ENCODE measurements at regions not wholly inside any gene's neighbourhood (a gene's known extent, or its start where the extent isn't known, plus 50 kb on each side); places are given as distances from the start of the nearest gene placed in this dataset.
"Not testable (repeated sequence)": the region's sequence is repeated elsewhere in the genome, so short reads cannot be mapped to it uniquely, and the experiment has no call there.

DNA sequence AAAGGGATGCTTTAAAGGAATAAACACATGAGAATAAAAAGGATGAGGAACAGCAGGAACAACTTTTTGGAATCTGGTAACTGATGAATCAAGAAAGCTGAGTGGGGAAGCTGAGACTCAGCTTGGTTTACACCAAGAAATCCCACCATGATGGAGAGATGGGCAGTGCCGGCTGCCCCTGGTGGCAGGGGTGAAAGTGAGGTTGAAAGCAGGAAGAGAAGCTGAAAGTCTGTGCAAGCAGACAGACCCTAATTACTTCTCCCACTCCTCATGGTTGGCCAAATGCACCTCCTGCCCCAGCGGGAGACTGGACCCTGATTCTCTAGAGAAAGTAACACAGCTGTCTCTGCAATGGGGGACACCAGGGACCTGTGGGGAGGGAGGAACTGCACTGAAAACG lies 57.6 kb upstream of the NANOS1 start:
- Histone ChIP-seq H3K27me3 (ENCODE audit: low read depth, low read length) (no peaks in the 10 kb centered on the region), H3K9me3 (ENCODE audit: control insufficient read depth in 1 of 2, low read length in 2 of 2) (peaks cover 8 to 9% of the 10 kb centered on the region in 2 donors), H3K27ac (ENCODE audit: low read length) (no peak overlapping the region), H3K36me3 (ENCODE audit: control insufficient read depth in 1 of 2, insufficient read depth in 2 of 2, low read length in 2 of 2) (no peaks in the 10 kb centered on the region), H3K4me3 (ENCODE audit: low read depth in 1 of 2, low read length in 2 of 2) (no peak overlapping the region), H3K4me1 (ENCODE audit: control insufficient read depth in 1 of 2, insufficient read depth in 2 of 2, low read length in 2 of 2) (no peaks in the 10 kb centered on the region)

DNA sequence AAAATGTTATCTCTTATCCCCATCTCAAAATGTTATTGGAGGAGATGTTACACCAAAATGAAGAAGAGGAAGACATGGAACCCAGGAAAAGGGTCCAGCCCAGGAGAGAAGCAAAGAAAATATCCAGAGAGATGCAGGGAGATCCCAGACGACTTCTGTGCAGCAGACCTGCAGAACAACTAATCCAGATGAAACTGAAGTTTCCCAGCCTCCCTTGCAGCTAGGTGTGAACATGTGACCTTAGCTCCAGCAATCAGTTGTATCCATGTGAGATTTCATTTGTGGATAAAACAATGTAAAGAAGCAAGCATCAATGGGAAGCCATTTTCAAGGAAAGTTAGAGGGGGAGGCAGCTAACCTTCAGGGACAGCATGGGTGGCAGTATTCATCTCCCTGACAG lies 55.8 kb upstream of the NANOS1 start:
- H3K27me3 ChIP-seq (ENCODE audit: low read depth, low read length): no peaks in the 10 kb centered on the region
- H3K4me1 ChIP-seq (ENCODE audit: control insufficient read depth in 1 of 2, insufficient read depth in 2 of 2, low read length in 2 of 2): no peaks in the 10 kb centered on the region
- no peak overlapping the region for H3K27ac ChIP-seq (ENCODE audit: low read length)
- no peaks in the 10 kb centered on the region for H3K36me3 ChIP-seq (ENCODE audit: control insufficient read depth in 1 of 2, insufficient read depth in 2 of 2, low read length in 2 of 2)
- H3K4me3 ChIP-seq (ENCODE audit: low read depth in 1 of 2, low read length in 2 of 2): no peak overlapping the region
- H3K9me3 ChIP-seq (ENCODE audit: control insufficient read depth in 1 of 2, low read length in 2 of 2): peaks cover 8 to 9% of the 10 kb centered on the region in 2 donors

DNA sequence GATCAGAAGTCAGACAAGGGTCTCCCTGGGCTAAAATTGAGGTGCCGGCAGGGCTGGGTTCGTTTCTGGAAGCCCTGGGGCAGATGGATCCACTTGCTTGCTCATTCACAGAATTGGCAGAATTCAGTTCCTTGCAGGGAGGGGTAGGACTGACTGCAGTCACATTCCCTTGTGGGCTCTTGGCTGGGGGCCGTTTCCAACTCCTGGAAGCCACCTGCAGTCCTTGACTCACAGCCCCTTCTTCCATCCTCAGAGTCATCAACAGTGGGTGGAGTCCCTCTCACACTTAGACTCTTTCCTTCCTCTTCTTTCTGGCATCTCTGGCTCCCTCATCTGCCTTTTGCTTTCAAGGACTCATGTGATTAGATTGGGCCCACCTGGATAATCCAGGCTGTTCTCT lies 54.6 kb upstream of the NANOS1 start:
- Histone ChIP-seq H3K4me1 (ENCODE audit: control insufficient read depth in 1 of 2, insufficient read depth in 2 of 2, low read length in 2 of 2) (no peaks in the 10 kb centered on the region), H3K27ac (ENCODE audit: low read length) (no peak overlapping the region), H3K27me3 (ENCODE audit: low read depth, low read length) (no peaks in the 10 kb centered on the region), H3K4me3 (ENCODE audit: low read depth in 1 of 2, low read length in 2 of 2) (no peak overlapping the region), H3K9me3 (ENCODE audit: control insufficient read depth in 1 of 2, low read length in 2 of 2) (peaks cover 8 to 9% of the 10 kb centered on the region in 2 donors), H3K36me3 (ENCODE audit: control insufficient read depth in 1 of 2, insufficient read depth in 2 of 2, low read length in 2 of 2) (no peaks in the 10 kb centered on the region)

DNA sequence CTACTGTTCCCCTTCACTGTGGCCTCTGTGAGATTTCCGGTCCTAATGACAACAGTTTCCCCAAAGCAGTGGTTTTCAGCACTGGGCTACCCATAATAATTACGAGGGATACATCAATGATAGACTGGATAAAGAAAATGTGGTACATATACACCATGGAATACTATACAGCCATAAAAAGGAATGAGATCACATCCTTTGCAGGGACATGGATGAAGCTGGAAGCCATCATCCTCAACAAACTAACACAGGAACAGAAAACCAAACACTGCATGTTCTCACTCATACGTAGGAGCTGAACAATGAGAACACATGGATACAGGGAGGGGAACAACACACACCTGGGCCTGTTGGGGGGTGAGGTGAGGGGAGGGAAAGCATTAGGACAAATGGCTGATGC lies 53.3 kb upstream of the NANOS1 start:
- not testable (repeated sequence) for H3K36me3 ChIP-seq (ENCODE audit: control insufficient read depth in 1 of 2, insufficient read depth in 2 of 2, low read length in 2 of 2); H3K27ac ChIP-seq (ENCODE audit: low read length); H3K4me1 ChIP-seq (ENCODE audit: control insufficient read depth in 1 of 2, insufficient read depth in 2 of 2, low read length in 2 of 2); H3K27me3 ChIP-seq (ENCODE audit: low read depth, low read length); H3K4me3 ChIP-seq (ENCODE audit: low read depth in 1 of 2, low read length in 2 of 2); H3K9me3 ChIP-seq (ENCODE audit: control insufficient read depth in 1 of 2, low read length in 2 of 2)

DNA sequence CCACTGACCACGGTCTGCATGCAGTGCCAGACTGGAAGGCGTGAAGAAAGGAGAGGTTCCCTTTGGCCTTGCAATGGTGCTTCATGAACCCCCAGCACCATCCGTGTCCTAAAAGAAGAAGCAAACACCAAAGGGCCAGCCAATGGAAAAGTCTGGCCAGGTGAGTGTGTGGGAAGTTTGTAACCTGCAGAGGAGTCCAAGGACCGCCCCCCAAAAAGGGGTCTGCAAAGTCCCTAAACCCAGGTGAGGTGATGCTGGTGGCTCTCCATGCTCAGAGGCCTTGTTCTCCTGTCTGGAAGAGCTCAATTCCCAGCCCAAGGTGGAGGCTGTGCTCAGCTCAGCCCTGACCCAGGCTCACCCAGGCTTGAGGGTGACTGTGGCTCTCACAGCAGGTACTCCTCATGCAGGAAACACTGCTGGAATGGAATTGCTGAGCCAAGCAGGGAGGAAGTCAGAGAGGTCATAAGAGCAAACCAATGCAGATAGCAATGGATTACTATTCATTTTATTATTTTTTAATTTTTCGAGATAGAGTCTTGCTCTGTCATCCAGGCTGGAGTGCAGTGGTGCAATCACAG lies 52.4 kb upstream of the NANOS1 start:
- Histone ChIP-seq H3K4me3 (ENCODE audit: low read depth in 1 of 2, low read length in 2 of 2) (no peak overlapping the region), H3K4me1 (ENCODE audit: control insufficient read depth in 1 of 2, insufficient read depth in 2 of 2, low read length in 2 of 2) (no peaks in the 10 kb centered on the region), H3K9me3 (ENCODE audit: control insufficient read depth in 1 of 2, low read length in 2 of 2) (peaks cover 8 to 9% of the 10 kb centered on the region in 2 donors), H3K27ac (ENCODE audit: low read length) (no peak overlapping the region), H3K27me3 (ENCODE audit: low read depth, low read length) (no peaks in the 10 kb centered on the region), H3K36me3 (ENCODE audit: control insufficient read depth in 1 of 2, insufficient read depth in 2 of 2, low read length in 2 of 2) (no peaks in the 10 kb centered on the region)

DNA sequence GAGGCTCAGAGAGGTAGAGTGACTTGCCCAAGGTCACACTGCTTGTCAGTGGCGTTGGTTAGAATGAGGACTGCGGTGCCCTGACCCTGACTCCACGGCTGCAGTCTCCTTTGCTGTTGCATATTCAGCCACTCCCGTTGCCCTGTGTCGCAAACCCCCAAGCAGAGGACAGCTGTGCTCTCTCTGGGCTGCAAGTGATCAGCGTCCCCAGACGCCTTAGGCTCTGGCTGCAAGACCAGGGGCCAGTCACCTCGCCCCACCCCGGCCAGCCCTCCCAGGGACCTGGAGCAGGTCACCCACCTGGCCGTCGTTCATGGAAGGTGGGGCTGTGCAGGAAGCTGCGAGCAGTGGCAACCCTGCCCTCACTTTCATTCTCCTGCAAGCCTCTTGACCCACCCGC lies 51.7 kb upstream of the NANOS1 start:
- Histone ChIP-seq H3K27me3 (ENCODE audit: low read depth, low read length) (no peaks in the 10 kb centered on the region), H3K4me3 (ENCODE audit: low read depth in 1 of 2, low read length in 2 of 2) (no peak overlapping the region), H3K27ac (ENCODE audit: low read length) (no peak overlapping the region), H3K36me3 (ENCODE audit: control insufficient read depth in 1 of 2, insufficient read depth in 2 of 2, low read length in 2 of 2) (no peaks in the 10 kb centered on the region), H3K4me1 (ENCODE audit: control insufficient read depth in 1 of 2, insufficient read depth in 2 of 2, low read length in 2 of 2) (no peaks in the 10 kb centered on the region), H3K9me3 (ENCODE audit: control insufficient read depth in 1 of 2, low read length in 2 of 2) (peaks cover 8 to 9% of the 10 kb centered on the region in 2 donors)

DNA sequence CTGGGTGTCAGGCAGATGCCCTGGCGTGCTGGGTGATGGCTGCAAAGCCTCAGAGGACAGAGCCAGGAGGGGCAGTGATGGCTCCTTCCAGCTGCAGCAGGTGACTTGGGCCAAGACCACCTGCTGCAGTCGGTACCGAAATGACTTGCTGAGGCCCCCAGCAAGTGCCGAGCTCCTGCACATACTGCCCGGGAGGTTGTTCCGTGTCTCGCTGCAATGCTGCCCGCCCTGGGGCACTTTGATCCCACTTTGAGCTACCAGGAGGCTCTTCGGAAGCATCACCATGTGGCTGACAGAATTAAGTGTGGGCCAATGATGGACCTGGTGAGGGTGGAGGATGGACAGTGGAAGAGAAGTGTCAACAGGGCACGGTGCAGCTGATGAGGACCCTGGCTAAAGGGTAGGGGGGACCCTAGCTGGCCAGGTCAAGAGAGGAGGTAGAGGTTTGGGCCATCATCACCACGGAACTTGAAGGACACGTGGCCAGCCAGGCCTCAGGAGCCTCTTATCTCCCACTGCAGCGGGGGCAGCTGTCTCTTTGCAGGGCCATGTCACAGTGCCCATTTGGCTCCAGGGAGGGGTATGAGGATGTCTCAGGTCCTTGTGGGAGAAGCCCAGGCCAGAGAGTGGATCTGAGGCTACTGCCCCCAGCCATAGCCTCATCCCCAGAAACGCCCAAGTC lies 51.1 kb upstream of the NANOS1 start:
- Histone ChIP-seq H3K27ac (ENCODE audit: low read length) (no peak overlapping the region), H3K4me3 (ENCODE audit: low read depth in 1 of 2, low read length in 2 of 2) (no peak overlapping the region), H3K4me1 (ENCODE audit: control insufficient read depth in 1 of 2, insufficient read depth in 2 of 2, low read length in 2 of 2) (no peaks in the 10 kb centered on the region), H3K36me3 (ENCODE audit: control insufficient read depth in 1 of 2, insufficient read depth in 2 of 2, low read length in 2 of 2) (no peaks in the 10 kb centered on the region), H3K9me3 (ENCODE audit: control insufficient read depth in 1 of 2, low read length in 2 of 2) (peaks cover 6 to 7% of the 10 kb centered on the region in 2 donors), H3K27me3 (ENCODE audit: low read depth, low read length) (no peaks in the 10 kb centered on the region)

DNA sequence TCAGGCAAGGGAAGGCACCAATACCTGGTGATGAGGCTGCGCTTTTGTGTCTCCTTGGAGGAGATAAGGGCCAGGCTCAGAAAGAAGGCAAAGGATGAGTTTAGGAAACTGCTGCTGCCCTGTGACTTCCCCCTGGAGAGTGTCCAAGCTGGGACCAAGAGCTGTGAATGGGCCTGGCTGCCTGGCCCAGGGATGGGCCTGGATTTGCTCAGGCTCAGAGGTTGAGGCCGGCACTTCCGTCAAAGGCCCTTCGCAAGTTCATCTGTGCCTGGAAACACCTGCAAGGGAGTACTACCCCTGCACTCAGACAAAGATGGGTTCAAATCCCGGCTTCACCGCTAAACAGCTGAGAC lies 50.5 kb upstream of the NANOS1 start:
- Histone ChIP-seq H3K9me3 (ENCODE audit: control insufficient read depth in 1 of 2, low read length in 2 of 2) (peaks cover under 1 to 2% of the 10 kb centered on the region in 2 donors), H3K4me3 (ENCODE audit: low read depth in 1 of 2, low read length in 2 of 2) (no peak overlapping the region), H3K4me1 (ENCODE audit: control insufficient read depth in 1 of 2, insufficient read depth in 2 of 2, low read length in 2 of 2) (no peaks in the 10 kb centered on the region), H3K27ac (ENCODE audit: low read length) (no peak overlapping the region), H3K36me3 (ENCODE audit: control insufficient read depth in 1 of 2, insufficient read depth in 2 of 2, low read length in 2 of 2) (no peaks in the 10 kb centered on the region), H3K27me3 (ENCODE audit: low read depth, low read length) (no peaks in the 10 kb centered on the region)

DNA sequence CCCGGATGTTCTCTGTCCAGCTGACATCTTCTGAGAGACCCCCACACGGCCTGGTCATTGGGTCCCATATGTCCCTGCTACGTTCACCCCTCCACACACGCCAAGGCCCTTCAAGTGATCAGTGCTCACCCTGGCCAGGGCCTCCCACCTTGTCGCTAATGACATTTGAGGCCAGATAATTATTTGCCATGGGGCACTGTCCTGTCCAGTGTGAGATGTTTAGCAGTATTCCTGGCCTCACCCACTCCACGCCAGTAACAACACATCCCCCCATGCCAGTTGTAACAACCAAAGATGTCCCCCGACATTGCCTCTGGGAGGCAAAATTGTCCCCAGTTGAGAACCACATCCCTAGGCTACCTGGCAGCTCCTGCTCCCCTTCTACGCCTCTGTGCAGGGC lies 49.9 kb upstream of the NANOS1 start:
- H3K27ac ChIP-seq (ENCODE audit: low read length): no peak overlapping the region
- no peak overlapping the region for H3K4me3 ChIP-seq (ENCODE audit: low read depth in 1 of 2, low read length in 2 of 2)
- H3K36me3 ChIP-seq (ENCODE audit: control insufficient read depth in 1 of 2, insufficient read depth in 2 of 2, low read length in 2 of 2): no peaks in the 10 kb centered on the region
- H3K27me3 ChIP-seq (ENCODE audit: low read depth, low read length): no peaks in the 10 kb centered on the region
- no peaks in the 10 kb centered on the region for H3K9me3 ChIP-seq (ENCODE audit: control insufficient read depth in 1 of 2, low read length in 2 of 2)
- H3K4me1 ChIP-seq (ENCODE audit: control insufficient read depth in 1 of 2, insufficient read depth in 2 of 2, low read length in 2 of 2): no peaks in the 10 kb centered on the region
